ENCODE measurements at regions not wholly inside any gene's neighbourhood (a gene's known extent, or its start where the extent isn't known, plus 50 kb on each side); places are given as distances from the start of the nearest gene placed in this dataset.

DNA sequence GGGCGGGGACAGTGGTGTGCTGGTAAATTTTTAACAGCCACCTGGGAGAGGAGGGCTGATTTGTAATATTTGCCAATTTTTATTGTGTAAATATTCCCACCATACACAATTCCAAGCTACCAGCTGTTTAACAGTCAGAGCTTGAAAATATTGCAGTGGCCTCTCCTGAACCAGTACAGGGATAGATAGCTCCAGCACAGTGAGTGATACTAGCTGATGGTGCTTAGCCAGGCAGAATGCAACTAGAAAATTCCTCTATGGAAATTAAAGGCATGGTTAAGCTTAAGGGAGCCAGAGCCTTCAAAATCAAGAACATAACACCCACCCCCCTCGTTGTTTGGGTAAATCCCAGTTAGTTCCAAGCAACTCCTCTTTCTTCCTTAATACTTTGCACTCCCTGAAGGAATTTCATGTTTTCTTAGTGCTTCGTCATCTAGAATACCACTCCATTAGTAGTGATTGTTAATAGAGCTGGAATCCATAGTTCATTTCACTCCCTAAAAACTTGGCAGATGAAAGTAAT is 96.6 kb downstream of the CYB561 start:
- DNase-seq, result no peak

DNA sequence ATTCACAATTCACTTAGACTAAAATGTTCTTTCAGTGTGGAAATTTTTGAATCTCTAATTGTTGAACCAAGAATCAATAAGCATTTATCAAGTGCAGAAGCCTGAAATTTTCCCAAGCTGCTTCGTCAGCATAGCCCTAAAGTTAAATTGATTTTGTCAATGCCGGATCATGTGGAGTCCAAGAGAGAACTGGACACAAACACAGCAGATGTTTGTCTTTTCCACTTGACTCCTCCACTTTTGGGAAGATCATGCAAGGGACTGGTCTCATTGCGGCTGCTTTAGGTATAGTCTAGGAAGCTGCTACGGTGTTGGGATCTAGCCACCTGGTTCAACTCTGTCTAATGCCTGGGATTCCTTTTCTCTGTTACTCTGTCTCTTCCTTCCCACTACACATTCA is 95.7 kb downstream of the CYB561 start:
- DNase-seq, result no peak

DNA sequence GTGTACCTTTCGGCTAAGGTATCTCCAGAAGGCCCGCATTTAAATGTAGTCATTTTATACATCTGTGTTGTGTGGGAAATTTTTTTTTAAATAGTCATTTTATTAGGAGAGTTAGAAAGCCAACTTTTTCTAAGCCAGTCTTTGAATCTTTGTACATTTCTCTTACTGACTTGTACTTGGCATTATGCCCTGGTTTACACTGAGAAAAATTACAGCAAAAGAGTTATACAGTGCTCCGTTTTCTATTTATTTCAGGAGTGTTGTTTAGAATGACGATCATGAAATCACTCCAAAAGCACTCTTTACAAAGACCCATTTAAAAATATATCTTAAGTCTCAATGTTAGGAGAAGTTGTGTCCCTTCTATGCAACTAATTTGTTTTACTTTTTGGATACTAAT is 91.8 kb downstream of the CYB561 start:
- DNase-seq, result no peak

DNA sequence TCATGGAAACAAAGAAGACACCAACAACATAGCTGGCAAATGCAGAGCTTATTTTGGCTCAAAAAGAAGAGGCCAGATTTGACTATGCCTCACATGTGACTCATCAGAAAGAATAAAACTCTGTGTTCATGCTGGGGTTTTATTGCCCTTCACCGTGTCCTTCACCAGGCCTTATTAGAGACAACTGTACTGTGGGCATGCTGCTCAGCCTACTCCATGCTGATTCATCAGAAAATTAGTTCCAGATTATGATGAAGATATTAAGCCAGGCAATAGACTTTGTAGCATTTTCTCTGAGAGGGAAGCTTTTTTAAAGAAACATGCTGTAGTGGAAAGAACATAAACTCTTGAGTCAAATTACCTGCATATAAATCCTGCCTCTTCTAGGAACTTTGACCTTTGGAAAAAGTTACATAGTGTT is 89.8 kb downstream of the CYB561 start:
- no peak for DNase-seq

DNA sequence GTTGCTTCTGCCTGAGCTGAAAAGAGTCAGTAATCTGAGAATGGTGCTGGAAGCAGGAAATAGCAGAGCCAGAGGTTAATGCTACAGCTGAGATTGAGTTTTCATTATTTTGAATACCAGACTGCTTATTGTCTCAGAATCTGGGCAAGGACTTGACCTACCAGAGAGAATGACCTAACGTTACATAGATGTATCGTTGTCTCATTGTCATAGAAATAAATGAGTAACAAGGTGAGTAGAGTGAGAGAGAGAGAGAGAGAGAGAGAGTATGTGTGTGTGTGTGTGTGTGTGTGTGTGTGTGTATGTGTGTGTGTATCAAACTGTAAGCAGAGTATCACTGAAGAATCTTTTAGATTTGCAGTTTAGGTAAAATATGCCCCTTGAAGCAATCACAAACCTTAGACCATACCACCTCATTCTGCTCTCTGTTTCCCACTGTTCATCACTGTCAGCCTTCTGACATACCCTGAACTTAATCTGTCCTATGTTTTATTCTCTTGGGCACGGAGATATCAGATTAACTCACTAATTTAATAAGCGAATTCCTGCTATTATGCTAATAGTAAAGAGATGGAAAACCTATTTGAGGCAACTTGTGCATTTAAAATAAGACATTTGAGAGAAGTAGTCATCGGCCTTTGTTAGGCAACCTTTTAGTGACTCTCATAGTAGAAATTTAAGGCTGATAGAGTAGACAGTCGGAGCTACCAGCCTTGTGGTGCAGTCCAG is 87.8 kb downstream of the CYB561 start:
- DNase-seq, result no peak

DNA sequence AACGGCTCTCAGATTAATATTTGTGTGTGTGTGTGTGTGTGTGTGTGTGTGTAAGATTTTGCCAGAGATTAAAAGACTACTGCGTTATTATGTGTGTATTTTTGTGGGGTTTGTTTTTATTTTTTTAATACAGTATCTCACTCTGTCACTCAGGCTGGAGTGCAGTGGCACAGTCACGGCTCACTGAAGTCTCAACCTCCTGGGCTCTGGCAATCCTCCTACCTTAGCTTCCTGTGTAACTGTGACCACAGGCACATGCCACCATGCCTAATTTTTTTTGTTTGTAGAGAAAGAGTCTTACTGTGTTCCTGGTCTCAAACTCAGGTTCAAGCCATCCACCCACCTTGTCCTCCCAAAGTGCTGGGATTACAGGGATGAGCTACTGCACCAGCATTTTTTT is 87.2 kb downstream of the CYB561 start:
- DNase-seq, result no peak

DNA sequence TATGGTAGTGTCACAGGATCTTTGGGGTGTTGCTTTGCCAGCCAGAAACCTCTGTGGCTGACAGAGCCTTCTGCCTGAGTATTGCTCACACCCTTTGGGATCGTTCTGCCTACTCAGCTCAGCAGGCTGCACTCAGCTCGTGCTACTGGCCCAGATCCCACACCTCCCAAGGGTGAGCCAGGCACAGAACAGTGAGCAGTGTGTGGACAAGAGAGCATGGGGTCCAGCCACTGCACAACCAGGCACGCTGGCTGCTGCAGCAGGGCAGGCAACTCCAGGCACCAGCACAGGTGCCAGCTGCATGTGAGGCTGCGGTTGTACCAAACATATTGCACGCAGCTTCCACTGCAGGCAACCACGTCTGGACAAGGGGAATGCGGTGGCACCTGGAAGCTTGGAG is 84.9 kb downstream of the CYB561 start:
- no peak for DNase-seq

DNA sequence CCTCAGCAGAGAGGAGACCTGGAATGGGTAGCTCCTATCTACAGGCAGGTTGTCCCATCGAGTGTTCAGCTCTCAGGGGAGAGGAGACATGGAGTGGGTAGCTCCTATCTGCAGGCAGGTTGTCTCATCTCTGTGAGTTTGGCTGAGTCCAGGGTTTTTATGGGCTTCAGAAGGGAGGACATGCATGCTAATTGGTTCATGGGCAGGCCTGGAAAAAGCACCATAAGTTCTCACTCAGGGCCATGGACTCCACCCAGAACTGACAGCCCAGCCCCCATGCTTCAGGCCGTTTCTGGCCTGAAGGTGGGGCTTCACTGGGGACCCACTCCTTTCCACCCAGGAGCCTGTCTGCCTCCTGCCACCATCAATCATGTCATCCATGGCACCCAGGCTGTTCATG is 84.0 kb downstream of the CYB561 start:
- no peak for DNase-seq

DNA sequence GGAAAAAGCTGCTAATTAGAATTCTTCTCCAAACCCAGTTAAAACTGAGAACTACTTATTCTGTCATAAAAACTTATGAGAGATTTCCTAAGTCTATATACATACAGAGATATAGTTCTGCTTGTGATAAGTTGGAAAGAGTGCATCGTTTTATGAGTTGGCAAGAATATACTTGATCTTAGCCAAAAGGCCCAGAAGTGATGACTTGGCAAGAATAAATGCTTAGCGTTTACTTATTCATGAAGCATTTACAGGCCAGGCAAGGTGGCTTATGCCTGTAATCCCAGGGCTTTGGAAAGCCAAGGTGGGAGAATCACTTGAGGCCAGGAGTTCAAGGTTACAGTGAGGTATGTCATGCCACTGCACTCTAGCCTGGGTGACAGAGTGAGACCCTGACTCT is 81.7 kb downstream of the CYB561 start:
- DNase-seq, result no peak

DNA sequence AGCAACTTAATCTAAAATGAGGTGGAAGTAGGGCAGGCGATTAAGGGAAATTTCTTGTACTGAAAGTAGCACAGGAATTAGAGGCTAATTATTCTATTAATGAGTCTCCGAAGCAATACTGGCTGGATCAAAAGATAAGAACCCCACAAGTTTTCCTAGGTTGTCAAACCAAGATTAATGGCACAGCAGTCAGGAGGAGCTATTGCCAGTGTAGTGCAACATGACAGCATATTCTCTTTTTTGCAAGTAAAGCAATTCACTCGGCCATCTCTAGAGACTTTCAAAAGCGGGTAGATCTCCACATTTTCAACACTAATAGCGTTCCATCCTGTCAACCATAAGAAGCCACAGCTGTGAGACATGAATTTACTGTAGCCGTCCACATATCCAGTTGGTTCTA is 81.2 kb downstream of the CYB561 start:
- no peak for DNase-seq

DNA sequence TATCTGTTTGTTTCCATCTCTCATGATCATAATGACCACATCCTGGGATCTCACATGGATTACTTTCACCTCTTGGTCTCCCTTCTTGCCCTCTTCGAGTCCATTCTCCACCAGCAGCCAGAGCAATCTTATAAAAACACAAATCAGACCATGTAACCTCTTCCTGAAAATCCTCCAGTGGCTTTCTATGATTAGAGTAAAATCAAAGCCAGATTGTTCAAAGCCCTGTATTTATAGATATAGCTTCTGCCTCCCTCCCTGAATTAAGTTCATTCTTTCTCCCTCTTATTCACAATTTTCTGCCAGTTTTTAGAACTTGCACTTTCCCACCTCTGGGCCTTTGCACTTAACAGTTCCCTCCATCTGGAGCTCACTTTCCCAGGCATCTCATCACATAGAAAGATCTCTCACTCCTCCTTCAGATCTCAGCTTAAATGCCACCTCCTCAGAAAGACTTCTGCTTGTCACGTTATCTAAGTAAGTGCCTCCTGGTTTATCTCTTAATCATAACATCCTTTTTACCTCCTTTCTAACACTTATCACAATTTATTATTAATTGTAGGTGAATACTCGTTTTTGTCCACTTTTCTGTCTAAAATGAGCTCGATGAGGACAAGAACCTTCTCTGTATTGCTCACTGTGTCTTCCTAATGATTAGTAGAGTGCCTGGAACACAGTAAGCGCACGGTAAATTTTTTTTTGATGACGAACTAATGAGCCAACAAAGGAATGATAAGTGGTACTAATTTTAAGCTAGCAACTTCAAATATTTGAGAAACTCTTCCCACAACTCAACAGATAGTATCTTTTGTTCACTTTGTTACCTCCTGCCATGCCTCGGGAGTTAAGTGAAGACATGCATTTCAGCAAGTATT is 80.5 kb downstream of the CYB561 start:
- DNase-seq, result no peak

DNA sequence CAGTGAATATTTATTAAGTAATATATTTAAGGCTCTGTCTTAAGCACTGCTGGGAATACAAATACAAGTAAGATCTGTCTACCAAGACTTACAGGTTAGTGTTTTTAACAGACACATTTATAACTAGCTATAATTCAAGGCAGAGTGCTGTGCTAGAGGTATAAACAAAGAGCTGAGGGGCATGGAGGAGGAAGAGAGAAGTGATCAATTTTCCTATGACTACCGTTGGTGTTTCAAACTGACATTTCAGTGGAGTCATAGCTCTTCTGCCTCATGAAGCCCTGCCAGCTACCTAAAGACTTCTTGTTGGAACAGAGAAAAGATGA is 79.9 kb downstream of the CYB561 start:
- DNase-seq, result no peak

DNA sequence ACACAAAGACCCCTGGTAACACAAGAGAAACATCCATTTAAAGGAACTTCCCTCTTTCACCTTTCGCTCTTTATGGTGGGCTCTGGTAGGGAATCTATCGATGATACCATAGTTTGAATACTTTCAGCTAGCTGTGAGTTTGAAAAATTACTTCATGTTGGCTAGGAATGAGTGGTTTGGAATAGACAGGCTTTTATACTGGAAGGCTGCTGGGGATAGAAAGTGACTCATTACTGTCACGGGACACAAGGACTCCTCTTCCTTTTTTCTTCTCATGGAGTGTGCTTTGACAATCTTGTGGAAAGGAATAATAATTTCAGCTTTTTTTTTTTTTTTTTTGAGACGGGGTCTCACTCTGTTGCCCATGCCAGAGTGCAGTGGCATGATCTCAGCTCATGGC is 76.9 kb downstream of the CYB561 start:
- DNase-seq, result no peak

DNA sequence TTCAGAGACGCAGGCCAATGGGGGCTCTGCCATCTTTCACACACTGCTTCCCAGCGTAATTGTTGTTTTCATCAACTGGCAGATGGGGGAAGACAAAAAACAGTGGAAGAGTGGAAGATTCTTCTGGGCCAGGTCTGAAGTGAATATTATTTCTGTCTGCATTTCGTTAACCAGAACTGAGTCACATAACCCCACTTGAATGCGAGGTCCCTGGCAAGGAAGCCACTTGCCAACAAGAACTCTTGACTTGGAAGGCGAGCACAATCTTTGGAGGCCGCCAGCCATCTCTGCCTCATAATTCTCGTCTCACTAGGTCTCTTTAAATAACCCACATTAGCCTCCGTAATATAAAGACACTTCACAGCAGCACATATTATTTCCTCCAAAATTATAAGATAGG is 75.4 kb downstream of the CYB561 start:
- DNase-seq, result no peak

DNA sequence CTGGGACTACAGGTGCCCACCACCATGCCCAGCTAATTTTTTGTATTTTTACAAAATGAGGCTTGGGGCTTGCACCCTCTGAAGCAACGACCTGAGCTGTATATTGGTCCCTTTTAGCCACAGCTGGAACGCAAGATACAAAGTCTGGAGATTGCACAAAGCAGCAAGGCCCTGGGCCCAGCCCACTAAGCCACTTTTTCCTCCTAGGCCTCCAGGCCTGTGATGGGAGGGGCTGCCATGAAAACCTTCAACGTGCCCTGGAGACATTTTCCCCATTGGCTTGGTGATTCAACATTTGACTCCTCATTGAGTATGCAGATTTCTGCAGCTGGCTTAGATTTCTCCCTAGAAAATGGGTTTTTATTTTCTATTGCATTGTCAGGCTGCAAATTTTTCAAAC is 69.2 kb downstream of the CYB561 start:
- no peak for DNase-seq

DNA sequence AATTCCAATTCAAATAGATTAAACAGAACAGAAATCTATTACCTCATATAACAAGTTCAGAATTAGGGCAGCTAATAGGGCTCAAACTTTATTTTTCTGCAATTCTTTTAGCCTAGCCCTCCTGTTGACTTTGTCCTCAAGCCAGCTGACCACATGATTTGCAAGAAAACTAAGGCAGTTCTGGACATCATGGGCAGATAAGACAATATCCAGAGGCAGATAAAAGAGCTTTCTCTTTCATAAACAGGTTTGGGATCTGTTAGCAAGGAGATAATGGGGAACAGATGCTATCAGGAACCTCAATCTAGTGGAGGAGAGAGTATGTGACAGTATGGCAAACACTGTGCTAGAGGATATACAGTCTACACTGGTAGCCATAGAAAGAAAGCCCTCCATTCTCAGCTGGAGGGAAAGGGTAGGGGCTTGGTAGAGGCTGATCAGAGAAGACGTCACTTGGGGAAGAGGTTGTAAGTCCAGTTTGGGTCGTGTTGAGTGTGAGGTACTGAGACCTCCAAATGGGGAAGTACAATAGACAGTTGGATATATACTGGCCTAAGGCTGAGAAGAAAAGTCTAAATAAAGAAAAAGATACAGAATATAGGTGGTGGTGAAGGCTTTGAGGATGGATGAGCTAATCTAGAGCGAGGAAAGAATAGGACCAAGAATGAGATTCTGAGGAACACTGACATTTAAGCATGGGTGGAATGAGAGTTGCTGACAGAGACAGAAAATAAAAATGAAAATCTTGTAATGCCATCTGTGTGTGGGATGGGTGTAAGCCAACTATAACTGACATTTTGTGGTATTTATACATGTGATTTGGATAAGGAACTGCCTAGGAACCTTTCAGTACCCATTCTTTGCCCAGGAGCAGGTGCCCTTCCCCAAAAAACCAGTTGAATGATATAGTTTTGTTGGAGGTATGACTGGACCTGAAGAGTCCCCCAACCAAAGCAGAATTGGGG is 67.4 kb downstream of the CYB561 start:
- no peak for DNase-seq

DNA sequence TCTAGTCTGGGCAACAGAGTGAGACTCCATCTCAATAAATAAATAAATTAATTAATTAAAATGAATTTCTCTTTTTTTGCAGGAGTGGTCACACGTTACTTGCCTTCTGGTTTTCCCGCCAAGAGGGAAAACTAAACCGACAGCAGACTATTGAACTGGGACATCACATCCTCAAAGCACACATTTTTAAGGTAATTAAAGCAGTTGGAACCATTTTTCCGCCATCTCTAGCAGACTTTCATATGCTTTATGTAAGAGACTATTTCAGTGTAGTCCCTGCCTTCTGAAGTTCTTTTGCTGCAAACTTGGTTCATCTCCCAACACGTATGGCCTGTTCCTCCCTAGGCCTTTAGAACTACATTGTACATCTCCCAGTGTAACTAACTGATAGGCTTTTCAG is 66.5 kb downstream of the CYB561 start:
- no peak for DNase-seq

DNA sequence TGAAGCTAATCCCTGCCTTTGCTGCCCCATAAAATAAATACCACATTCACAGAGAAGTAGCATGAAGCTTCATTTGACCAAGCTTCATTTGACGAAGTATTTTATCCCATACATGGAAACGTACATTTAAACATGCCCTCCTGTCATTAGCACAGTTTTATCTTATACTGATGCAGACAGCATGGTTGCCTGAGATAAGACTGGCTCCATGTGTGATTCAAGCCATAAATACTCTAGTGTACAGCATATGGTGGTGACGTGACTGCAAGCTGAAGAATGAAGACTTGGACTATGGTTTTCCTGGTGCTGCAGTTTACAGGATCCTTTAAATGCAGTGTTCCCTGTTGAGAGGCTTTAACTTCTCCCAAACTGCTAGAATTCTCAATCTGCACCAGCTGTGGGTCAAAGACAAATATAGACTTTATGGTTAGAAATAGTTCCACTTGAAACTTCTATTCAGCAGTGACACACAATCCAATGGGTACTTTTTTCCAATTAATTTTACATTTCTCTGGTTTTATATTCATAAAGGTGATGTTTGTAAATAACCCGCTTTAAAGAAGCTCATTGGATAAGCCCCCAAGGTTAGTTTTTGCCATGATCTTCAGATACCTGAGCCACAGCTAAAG is 64.9 kb downstream of the CYB561 start:
- DNase-seq, result no peak

DNA sequence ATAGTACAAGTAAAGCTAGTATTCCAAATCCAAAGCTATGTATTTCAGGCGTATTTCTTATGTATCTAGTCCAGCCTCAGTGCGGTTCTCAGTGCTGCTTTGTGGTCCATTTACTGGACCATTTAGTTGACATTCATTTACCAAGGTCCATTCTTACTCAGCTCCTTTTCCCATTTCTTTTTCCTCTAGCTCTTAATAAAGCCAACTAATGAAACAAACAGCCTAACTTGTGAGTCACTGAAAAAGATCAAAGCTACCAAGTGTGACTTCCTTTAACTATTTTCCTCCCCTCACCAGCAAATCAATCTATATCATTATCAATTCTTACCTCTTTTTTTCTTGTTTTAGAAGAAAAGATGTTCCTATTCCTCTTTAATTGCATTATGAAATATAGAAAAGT is 64.0 kb downstream of the CYB561 start:
- no peak for DNase-seq

Measured in CD4-positive, alpha-beta T cell treated with Interleukin-17A for 1 hour (primary cell).